NK-92 (cell line): ENCODE measurements at regions not wholly inside any gene's neighbourhood (a gene's known extent, or its start where the extent isn't known, plus 50 kb on each side); places are given as distances from the start of the nearest gene placed in this dataset.

Experiments
- DNase-seq: peaks from one replicate; lab custom pipeline; 2025; ENCODE audit not compliant: unreplicated experiment; lab: John Stamatoyannopoulos, UW

DNA sequence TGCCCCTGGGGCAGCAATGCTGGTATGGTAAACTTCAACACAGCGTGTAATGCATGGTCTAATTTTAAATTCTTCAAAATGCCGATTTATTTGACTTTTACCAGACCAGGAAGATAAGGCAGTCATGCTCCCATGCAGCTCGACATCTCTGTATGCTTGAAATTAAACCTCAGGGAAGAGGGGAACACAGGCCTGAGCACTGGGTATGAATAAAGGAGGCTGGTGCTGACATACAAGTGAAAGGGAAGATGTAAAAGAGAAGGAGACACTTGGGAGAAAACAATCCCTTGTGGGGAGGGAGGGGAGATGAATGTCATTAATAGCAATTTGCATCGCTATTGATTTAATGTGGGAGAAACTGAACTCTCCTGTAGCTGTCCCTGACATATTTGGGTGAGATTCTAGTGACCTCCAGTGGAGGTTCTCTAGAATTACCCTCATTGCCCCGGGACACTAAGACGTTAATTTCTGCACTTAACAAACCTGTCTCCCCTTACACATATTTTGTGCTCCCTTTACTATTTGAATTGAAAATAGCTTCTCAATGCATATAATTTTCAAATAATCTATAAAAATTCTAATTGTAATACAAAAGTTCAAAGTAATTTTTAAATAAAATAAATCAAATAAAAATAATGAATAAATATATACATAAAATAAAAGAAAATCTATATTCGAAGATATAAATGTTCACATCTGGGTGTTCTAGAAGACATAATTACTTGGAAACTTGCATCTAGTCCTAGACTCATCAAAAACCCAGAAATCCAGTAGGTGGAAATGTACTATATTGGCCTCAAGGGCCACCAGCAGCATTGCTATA, 283.1 kb downstream of the LMX1A start:
- DNase-seq = no peak

GRCh38 chr1:165070675-165071074, 285.8 kb downstream of the LMX1A start:
- DNase-seq = no peak

DNA sequence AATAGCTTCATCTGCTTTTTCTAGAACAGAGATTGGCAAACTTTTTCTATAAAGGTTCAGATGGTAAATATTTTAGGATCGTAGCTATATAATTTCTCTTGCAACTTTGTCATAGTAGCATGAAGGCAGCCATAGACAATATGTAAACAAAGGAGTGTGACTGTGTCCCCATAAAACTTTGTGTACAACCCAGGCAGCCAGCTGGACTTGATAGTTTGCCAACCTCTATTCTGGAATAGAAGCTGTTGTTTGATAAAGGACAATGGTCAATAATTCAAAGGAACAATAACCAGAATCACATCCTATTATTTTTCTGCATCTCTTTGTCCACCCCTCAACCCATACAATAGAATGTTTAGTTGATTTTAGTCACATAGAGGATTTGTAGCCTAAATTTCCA, 286.7 kb downstream of the LMX1A start:
- no peak for DNase-seq

DNA sequence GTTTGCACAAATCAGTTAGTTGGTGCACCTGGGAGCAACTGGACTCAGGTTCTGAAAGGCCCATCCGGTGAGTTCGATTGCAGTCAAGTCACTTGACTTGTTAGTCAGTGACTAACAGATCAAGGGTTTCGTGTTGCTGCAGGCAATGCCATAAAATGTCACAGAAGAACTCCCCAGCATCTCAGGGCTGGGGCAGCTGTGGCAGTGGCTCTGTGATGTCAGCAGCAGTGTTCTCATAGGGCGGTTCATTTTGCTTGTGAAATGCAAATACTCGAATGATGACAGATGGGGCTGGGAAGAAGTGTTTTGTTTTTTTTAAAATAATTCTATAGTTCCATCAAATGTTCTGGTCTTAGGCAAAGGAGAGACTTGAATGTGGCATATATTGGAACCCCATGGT, 287.8 kb downstream of the LMX1A start:
- DNase-seq = no peak

GRCh38 chr1:165067829-165068228, 288.7 kb downstream of the LMX1A start:
- DNase-seq = no peak

- no peak for DNase-seq
These were observed 293.1 kb downstream of the LMX1A start for GRCh38 chr1:165063181-165063965.

GRCh38 chr1:165062346-165062745, 294.2 kb downstream of the LMX1A start:
- no peak for DNase-seq

DNA sequence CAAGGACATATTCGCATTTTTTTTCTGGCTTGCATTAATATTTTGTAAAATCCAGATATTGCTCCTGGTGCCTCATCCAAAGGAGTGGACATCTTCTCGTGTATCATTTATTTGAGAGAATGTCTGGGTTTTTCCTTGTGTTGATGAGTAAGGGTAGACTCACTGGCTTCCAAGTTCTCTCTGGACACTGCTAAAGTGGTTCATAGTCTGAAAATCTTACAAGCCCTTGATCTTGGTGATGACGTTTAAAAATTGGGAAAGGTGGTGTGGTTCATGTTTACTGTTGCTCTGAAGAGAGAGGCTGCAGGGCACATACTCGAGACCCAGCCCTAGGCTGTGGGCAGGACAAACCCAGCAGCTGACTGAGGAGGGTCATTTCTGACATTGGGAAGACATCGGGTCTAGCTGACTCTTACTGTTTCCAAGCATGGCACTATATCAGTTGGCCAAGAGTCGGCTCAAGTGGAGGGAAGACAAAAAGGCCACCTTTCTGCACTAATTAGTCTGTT, 296.2 kb downstream of the LMX1A start:
- DNase-seq = no peak

- no peak for DNase-seq
These were observed 298.6 kb downstream of the LMX1A start for GRCh38 chr1:165057956-165058355.

GRCh38 chr1:165056914-165057313, 299.6 kb downstream of the LMX1A start:
- no peak for DNase-seq

DNA sequence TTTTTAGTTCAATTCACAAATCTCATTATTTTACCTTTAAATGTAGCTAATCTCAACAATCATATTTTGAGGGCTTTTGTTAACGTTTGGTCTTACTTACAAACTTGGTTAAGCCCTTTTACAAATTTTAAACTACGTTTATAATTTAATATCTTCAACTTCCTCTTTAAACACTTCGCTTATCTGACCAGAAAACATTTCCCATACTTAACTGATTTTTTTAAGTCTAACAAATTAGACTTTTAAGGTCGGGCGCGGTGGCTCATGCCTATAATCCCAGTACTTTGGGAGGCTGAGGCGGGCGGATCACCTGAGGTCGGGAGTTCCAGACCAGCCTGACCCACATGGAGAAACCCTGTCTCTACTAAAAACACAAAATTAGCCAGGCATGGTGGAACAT, 300.9 kb downstream of the LMX1A start:
- no peak for DNase-seq

DNA sequence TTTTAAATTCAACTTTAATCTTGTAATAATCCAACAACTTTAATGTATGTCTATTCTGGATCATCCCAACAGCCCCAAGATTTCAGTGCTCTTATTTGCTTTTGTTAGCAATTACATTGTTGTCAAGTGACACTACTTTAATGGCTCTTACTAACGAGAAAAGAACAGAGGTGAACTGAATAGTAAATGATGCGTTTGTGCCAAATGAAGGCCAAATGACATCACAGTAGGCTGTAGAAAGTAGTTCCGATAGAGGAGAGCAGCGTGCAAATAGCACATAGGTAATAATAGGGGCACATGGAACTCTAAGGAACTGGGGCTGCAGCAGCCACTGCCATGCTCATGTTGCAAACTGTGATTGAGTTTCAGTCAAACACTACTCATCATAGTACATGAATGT, 301.9 kb downstream of the LMX1A start:
- DNase-seq = no peak

- DNase-seq = no peak
These were observed 303.2 kb downstream of the LMX1A start for GRCh38 chr1:165053351-165053750.

GRCh38 chr1:165052936-165053335, 303.6 kb downstream of the LMX1A start:
- DNase-seq = no peak

DNA sequence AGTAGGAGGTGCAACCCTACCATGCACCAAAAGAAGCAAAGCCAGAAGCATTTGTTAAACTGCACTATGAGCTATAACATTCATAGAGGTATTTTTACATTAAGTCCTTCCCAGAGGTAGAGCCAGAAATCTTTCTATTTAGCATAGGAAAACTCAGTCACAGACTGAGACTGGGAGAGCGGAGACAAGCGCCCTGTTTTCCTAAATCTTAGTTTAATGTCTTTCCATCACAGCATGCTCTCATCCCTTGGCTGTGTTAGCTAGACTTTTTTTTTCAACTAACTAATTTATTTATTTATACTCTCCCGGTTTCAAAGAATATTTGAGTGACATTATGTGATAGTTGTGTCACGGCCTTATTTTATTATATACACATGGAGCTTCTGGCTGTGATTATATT, 304.1 kb downstream of the LMX1A start:
- DNase-seq = no peak

DNA sequence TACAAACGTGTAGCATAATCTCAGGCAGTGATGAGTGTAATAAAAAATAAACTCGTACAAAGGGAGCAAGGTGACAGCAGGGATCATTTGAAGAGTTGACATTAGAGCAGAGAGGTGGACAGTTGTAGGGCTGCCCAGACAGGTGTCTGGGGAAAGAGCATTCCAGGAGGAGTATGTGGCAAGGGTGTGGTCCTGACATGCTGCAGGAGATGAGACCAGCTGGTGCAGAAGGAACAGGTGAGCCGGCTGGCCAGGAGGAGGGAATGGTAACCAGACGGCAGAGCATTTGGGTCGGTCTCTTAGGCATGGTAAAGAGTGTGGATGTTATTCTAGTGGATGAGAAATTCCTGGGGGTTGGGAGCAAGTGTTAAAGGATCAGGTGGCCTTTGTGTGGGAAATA, 306.3 kb downstream of the LMX1A start:
- DNase-seq = no peak

GRCh38 chr1:165047994-165048393, 308.5 kb downstream of the LMX1A start:
- DNase-seq = no peak

- no peak for DNase-seq
These were observed 310.6 kb downstream of the LMX1A start for GRCh38 chr1:165045902-165046301.

DNA sequence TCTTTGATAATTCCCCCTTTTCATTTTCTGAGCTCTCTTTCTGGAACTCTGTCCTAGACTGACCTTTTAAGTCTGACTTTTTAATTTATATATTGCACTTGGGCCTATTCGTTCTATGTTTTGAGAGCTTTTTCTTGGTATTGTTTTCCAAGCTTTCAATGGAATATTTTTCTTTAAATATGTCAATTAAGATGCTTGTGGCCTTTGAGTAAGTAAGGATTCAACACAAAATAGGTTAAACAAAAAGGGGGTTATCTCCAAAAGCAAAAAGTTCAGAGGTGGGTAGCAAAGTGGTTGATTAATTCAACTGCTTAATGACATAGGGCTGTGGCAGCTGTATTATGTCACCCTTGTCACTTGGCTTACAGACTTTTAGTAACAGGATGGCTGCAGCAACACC, 315.9 kb downstream of the LMX1A start:
- DNase-seq = no peak

GRCh38 chr1:165039996-165040395, 316.5 kb downstream of the LMX1A start:
- no peak for DNase-seq

DNA sequence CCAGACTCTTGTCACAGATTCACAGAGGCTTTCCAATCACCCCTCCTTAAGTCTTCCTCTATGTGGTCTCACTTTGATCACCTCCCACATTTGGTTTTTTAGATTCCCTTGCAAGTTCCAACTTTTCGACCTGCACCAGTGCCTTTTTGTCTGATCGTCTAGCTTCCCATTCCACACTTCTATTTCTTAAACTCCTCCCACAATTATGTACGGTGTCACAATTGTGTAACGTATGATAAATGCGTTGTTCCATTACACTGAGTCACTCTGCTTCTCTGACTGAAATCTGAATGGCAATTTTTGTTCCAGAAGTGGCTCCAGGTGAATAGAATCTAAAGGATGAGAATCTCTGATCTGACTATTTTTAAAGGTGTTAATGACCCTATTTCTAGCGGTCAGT, 320.1 kb downstream of the LMX1A start:
- DNase-seq = no peak

- DNase-seq = no peak
These were observed 322.2 kb downstream of the LMX1A start for GRCh38 chr1:165034136-165034809.
